CD4-positive, alpha-beta T cell treated with Interleukin-15 for 1 hour (primary cell): ENCODE measurements at regions not wholly inside any gene's neighbourhood (a gene's known extent, or its start where the extent isn't known, plus 50 kb on each side); places are given as distances from the start of the nearest gene placed in this dataset.

ENCODE experiments used
- DNase-seq: peaks from one replicate; pipeline ENCODE4 v3.0.0-alpha.2; 2020

GRCh38 chr6:8670792-8671191 lies 235.4 kb upstream of the SLC35B3 start:
- DNase-seq, result no peak

DNA sequence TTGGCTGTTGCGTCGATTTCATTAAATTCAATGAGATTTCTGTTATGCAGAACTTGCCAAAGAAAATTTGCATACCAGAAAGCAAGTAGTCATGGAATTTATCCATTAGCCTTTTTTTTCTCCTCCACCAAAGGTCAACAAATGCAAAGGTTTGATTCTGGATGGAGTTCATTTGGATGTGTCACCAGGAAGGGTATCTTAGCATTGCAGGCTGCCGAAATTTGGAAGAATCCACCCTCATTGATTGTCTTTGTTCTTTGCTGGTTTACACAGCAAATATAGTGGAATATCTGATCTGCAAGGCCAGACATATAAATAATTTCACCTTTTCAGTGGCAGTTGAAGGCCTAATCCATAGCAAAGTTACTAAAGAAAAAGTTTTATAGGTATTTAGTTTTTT lies 229.4 kb upstream of the SLC35B3 start:
- no peak for DNase-seq

GRCh38 chr6:8664070-8664469 lies 228.7 kb upstream of the SLC35B3 start:
- no peak for DNase-seq

- DNase-seq, result no peak
Observed at GRCh38 chr6:8659404-8660189, 224.3 kb upstream of the SLC35B3 start.

GRCh38 chr6:8658416-8658815 lies 223.1 kb upstream of the SLC35B3 start:
- DNase-seq, result no peak

GRCh38 chr6:8657522-8657921 lies 222.2 kb upstream of the SLC35B3 start:
- DNase-seq, result no peak

DNA sequence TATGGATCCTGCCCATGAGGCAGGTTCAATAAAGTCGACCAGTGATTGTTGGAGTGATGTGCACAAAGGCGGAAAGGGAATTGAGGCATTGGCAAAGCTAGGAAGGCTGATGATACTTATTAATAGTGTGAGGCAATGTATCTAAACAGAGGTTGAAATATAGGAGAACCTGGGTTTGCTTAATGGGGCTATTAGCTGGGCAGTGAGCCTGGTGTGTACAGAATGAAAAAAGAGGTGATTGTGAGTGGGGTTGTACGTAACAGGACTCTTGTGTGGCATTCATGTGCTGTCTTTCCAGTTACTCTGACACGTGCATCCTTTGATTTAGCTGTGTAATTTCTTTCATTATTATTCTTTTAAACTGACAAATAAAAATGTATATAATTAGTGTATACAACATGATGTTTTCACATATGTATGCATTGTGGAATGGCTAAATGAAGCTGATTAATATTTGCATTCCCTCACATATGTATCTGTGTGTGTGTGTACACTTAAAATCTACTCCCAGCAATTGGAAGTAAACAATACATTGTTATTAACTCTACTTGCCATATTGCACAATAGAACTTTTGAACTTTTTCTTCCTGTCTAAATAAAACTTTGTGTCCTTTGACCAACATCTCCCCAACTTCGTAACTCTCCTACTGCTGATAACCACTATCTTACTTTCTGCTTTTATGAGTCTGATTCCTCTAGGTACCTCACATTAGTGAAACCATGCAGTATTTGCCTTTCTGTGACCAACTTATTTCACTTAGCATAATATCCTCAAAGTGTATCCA lies 220.5 kb upstream of the SLC35B3 start:
- no peak for DNase-seq

DNA sequence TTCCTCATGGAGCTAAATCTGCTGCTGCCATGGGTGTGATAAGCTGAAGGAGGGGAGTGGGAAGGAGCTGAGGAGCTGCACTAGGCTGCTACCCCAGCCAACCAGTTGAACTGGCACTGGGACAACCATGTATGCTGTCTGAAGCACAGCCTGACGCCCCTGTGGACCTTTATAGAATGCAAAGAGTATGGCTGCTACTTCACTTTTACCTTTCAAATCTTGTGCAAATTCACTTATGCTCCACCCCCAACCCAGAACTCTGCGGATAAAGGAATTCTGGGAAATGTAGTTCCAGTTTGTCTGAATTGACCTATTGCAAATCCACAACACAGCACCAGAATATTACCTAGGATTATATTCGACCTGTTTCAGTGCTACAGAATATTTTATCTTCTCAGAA lies 217.4 kb upstream of the SLC35B3 start:
- no peak for DNase-seq

- DNase-seq, result no peak
Observed at GRCh38 chr6:8651998-8652397, 216.7 kb upstream of the SLC35B3 start.

- no peak for DNase-seq
Observed at GRCh38 chr6:8645212-8645611, 209.9 kb upstream of the SLC35B3 start.

- no peak for DNase-seq
Observed at GRCh38 chr6:8644306-8644705, 209.0 kb upstream of the SLC35B3 start.

- no peak for DNase-seq
Observed at GRCh38 chr6:8642854-8643253, 207.5 kb upstream of the SLC35B3 start.

DNA sequence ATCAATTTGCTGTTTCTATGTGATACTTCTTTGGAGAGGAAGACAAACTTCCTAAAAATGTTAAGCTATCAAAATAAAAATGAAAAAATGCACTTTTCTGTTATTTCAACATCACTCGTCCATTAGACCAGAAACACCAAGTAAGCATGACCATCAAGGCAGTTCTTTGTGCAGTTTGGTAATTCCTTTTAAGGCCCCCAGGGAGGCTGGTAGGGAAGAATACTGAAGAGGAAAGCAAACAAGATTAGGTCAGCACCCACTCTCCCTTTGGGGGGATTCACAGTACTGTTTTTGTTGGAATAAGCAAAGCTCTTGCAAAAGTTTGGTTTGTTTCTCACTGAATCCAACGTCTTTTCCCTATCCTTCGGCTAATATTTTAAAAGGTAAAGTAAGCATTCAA lies 206.8 kb upstream of the SLC35B3 start:
- no peak for DNase-seq

GRCh38 chr6:8639928-8640649 lies 204.7 kb upstream of the SLC35B3 start:
- no peak for DNase-seq

DNA sequence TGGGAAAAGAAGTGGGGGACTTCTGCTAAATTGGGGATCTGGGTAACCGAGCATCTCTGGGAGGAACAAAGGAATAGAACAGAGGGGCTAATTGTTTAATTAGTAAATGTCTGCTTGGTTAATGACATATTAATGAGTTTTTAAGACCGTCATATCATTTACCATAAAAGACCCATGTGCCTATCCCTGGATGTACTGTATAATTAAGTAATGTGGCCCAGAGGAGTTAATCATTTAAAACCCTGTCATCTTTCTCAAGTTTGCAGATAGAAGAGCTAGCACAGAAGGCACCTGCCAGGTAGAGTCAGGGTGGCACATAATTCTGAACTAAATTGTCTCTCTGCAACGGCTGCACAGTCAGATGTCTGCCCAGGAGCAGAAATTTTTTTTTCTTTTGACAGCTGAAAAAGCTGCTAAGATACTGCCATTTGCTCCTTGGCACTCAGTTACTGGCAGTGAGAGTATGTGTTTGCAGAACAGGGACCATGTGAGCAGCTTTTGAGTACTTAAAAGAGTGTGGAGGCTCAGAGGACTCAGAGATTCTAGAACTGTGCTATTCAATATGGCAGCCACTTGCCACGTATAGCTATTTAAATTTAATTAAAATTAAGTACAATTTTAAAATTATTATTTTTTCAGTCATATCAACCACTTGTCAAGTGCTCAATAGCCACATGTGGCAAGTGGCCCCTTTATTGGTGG lies 202.7 kb upstream of the SLC35B3 start:
- DNase-seq, result no peak

DNA sequence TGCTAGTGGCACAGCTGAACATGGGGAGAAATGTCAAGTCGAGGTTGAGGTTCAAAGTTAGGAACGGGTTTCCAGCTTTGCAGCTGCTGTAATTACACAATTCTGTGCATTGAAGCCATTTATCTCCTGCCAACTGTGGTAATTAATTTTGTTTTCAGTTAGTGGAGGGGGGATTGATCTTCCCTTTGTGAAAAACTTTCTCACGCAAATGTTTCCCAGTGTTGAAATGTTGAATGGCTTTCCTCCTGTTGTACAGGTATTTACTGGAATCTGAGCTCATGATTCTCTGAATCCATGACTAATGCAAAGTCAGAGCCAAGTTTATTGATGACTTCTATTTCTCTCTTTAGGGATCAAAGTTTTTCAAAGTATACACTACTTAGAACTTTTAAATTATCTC lies 198.4 kb upstream of the SLC35B3 start:
- DNase-seq, result no peak

DNA sequence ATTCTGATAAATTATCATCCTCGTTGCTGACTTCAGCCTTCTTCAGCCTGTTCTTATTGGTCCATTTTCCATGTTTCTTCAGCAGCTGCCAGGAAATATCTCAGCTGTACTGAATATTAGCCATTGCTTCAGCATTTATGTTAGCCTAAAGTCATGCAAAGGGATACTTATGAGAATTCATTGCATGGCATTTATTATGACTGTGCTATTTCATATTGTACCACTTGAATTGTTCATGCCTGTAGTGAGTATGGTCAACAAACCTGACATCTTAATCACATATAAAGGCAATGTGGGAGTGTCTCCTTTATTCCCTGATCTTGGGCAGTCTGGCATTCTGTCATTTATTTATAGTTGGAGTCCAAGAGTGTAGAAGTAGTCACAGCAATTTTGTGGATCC lies 193.4 kb upstream of the SLC35B3 start:
- no peak for DNase-seq

DNA sequence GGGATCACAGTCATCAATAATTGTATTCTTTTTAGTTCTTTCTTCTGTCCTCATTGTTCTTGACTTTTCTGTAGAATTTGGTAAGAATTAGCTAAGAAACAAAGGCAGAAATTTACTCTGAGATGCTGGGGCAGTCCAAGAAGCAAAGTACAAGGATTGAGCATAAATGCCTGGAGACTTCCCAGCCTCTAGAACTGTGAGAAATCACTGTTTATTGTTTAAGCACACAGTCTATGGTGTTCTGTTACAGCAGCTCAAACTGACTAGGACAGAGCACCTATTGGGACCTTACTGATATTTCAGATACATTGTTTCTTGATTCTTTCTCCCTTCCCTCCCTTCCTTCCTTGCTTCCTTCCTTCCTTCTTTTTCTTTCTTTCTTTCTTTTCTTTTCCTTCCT lies 192.7 kb upstream of the SLC35B3 start:
- DNase-seq, result no peak

DNA sequence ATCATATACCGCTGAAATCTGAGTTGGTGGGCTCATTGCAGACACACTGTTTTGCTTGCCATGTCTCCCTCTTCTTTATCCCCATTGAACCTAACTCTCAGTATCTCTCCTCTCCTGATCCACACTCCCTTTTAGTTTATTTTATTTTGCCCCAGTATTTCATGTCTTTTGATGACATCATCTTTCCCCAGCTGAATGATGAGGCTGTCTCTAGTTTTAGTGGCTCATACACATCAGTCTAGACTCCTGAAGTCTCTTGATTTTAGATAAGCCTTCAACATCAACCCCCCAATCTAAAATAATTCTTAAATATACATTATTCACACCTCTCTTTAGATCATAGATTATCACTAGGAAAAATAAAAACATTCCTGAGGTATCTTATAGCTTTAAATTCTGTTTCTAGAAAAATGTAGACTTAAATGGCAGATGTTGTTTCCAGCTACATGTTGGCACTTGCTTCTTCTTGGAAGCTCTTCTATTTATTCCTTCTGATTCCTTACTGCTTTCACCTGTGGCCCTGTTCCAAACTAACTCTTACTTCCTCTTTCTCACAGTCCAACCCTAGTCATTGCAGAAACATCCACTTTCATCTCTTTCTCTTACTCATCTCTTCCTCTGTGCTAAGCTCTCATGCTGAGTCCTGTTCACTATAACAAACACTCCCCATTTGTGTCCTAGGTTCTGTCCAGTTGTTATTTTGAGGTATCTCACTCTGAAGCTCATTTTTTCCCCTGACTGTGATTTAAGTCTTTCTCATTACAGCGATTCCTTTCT lies 191.9 kb upstream of the SLC35B3 start:
- DNase-seq, result no peak

DNA sequence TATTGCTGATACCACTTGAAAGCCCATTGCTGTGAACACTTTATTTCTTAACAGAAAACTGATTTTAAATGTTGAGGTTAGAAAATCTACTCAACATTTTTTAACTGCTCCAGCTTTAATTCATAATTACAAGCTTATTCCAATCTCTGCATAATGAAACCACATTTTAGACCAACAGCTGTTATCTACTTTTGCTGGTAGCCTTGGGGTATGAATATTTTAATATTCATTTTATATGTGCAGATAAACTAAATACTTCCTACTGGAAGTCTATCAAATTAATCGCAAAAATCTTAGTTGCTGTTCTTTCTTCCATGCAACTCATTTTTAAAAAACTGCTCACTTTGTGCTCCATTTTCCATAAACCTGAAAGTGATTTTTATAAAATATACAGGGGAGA lies 189.3 kb upstream of the SLC35B3 start:
- DNase-seq, result no peak

DNA sequence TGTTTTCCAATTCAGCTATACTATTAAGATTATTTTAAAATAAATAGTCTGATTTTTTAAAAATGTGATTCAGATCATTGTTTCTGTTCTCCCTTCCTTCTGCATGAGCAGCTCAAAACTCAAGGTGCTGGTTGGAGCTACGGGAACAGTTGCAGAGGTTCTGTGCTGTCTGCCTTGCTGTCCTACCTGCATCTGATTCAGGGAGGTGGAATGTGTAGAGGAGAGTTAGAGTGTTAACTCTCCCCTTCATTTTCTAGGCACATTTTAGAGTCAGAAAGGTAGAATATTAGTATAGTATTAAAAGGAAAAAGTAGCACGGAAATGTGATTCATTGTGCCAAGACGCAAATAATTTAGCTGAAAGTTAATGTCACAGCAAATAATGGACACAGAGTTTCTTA lies 188.1 kb upstream of the SLC35B3 start:
- no peak for DNase-seq

- DNase-seq, result no peak
Observed at GRCh38 chr6:8619853-8620252, 184.5 kb upstream of the SLC35B3 start.
